ENCODE measurements at regions not wholly inside any gene's neighbourhood (a gene's known extent, or its start where the extent isn't known, plus 50 kb on each side); places are given as distances from the start of the nearest gene placed in this dataset.
"Not testable (repeated sequence)": the region's sequence is repeated elsewhere in the genome, so short reads cannot be mapped to it uniquely, and the experiment has no call there.

DNA sequence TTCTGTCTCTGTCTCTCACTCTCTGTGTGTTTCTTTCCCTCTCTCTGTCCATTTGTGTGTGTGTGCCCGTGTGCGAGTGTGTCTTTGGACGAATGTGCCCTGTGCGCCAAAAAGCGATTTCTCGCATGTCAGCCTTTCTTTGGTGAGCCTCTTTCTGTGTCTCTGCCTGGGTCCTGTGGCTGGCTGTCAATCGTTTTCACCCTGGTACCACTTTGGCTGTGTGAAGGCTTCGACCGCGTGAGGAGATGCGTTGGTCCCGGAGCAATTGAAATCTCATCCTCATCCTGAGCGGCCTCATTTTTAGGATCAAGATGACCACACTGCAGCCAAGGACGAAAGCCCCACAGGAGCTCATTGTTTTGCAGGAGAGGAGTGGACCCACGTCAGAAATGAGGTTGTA is 288.9 kb upstream of the ZNF337 start:
- BruUV-seq (replicated peaks) = no TSS peak
- Histone ChIP-seq H3K36me3 (ENCODE audit: insufficient read depth, low read length, poor library complexity, severe bottlenecking) (no peaks in the 10 kb centered on the region), H3K27ac (ENCODE audit: low read depth, low read length, poor library complexity, severe bottlenecking) (no peak overlapping the region), H3K4me1 (ENCODE audit: insufficient read depth, low read length, poor library complexity, severe bottlenecking) (no peaks in the 10 kb centered on the region), H3K27me3 (replicated peaks; ENCODE audit: insufficient read depth, low read depth, low read length, poor library complexity) (no peaks in the 10 kb centered on the region), H3K4me3 (ENCODE audit: low read depth, low read length, poor library complexity, severe bottlenecking) (no peak overlapping the region), H3K9me3 (ENCODE audit: low read depth, low read length, poor library complexity, severe bottlenecking) (no peaks in the 10 kb centered on the region)
- ChIA-PET CTCF (no interaction called here), POLR2A (ENCODE audit: low non-redundant PET) (no interaction called here)
- intact Hi-C loops (cut with micrococcal nuclease; ENCODE audit: unreplicated experiment) = no loop called here
- TF ChIP-seq CTCF (conservative IDR thresholded peaks at IDR 0.05; ENCODE audit: low read depth, low read length) (no peak), EZH2 (IDR thresholded peaks at IDR 0.05; ENCODE audit: borderline replicate concordance, low read depth, low read length, poor library complexity, severe bottlenecking) (no peak)
- DNase-seq (ENCODE audit: low spot score) = no peak

DNA sequence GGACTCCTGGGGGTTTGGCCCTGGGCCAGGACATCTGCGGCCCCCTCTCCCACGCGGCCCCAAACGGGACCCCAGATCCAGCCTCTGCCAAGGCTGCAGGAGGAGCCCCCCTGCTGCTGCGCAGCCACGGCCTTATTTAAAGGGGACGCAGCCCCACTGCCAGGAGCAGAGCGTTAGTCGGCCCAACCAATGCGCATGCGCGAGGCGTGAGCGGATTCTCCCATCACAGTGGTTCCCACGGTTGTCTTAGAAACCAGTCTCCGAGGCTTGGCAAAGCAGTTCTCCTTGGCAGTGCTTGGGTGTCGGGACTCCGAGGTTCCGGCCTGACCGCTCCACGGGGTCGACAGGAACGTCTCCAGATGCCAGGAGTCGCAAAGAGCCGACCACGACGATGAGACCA is 288.3 kb upstream of the ZNF337 start:
- POLR2A ChIA-PET (ENCODE audit: low non-redundant PET) = no interaction called here
- Histone ChIP-seq H3K4me3 (ENCODE audit: low read depth, low read length, poor library complexity, severe bottlenecking) (no peak overlapping the region), H3K36me3 (ENCODE audit: insufficient read depth, low read length, poor library complexity, severe bottlenecking) (no peaks in the 10 kb centered on the region), H3K27me3 (replicated peaks; ENCODE audit: insufficient read depth, low read depth, low read length, poor library complexity) (no peaks in the 10 kb centered on the region), H3K27ac (ENCODE audit: low read depth, low read length, poor library complexity, severe bottlenecking) (no peak overlapping the region), H3K9me3 (ENCODE audit: low read depth, low read length, poor library complexity, severe bottlenecking) (no peaks in the 10 kb centered on the region), H3K4me1 (ENCODE audit: insufficient read depth, low read length, poor library complexity, severe bottlenecking) (no peaks in the 10 kb centered on the region)
- intact Hi-C loops (cut with micrococcal nuclease; ENCODE audit: unreplicated experiment) = no loop called here
- TF ChIP-seq CTCF (conservative IDR thresholded peaks at IDR 0.05; ENCODE audit: low read depth, low read length) = no peak
- TF ChIP-seq EZH2 (IDR thresholded peaks at IDR 0.05; ENCODE audit: borderline replicate concordance, low read depth, low read length, poor library complexity, severe bottlenecking) = no peak
- CTCF ChIA-PET = no interaction called here
- no TSS peak for BruUV-seq (replicated peaks)
- peak; percentile 50 for DNase-seq (ENCODE audit: low spot score)

DNA sequence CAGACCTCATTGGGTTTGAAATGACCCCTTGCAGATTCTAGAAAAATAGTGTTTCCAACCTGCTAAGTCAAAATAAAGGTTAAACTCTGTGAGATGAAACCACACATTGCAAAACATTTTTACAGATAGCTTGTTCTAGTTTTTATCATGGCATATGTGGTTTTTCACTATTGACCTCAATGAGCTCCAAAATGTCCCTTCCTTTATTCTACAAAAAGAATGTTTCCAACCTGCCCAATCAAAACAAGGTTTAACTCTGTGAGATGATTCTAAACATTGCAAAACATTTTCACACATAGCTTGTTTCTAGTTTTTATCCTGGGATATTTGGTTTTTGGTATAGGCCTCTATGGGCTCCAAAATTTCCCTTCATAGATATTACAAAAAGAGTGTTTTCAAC is 286.0 kb upstream of the ZNF337 start:
- BruUV-seq (replicated peaks); H3K4me3 ChIP-seq (ENCODE audit: low read depth, low read length, poor library complexity, severe bottlenecking); H3K4me1 ChIP-seq (ENCODE audit: insufficient read depth, low read length, poor library complexity, severe bottlenecking); intact Hi-C loops (cut with micrococcal nuclease; ENCODE audit: unreplicated experiment); H3K36me3 ChIP-seq (ENCODE audit: insufficient read depth, low read length, poor library complexity, severe bottlenecking); H3K9me3 ChIP-seq (ENCODE audit: low read depth, low read length, poor library complexity, severe bottlenecking); POLR2A ChIA-PET (ENCODE audit: low non-redundant PET); H3K27me3 ChIP-seq (replicated peaks; ENCODE audit: insufficient read depth, low read depth, low read length, poor library complexity); CTCF ChIA-PET; DNase-seq (ENCODE audit: low spot score); H3K27ac ChIP-seq (ENCODE audit: low read depth, low read length, poor library complexity, severe bottlenecking): not testable (repeated sequence)

GRCh38 chr20:25978450-25979190 is 282.0 kb upstream of the ZNF337 start:
- H3K4me1 ChIP-seq (ENCODE audit: insufficient read depth, low read length, poor library complexity, severe bottlenecking); H3K36me3 ChIP-seq (ENCODE audit: insufficient read depth, low read length, poor library complexity, severe bottlenecking); intact Hi-C loops (cut with micrococcal nuclease; ENCODE audit: unreplicated experiment); H3K27ac ChIP-seq (ENCODE audit: low read depth, low read length, poor library complexity, severe bottlenecking); BruUV-seq (replicated peaks); H3K4me3 ChIP-seq (ENCODE audit: low read depth, low read length, poor library complexity, severe bottlenecking); H3K9me3 ChIP-seq (ENCODE audit: low read depth, low read length, poor library complexity, severe bottlenecking); DNase-seq (ENCODE audit: low spot score); H3K27me3 ChIP-seq (replicated peaks; ENCODE audit: insufficient read depth, low read depth, low read length, poor library complexity); POLR2A ChIA-PET (ENCODE audit: low non-redundant PET); CTCF ChIA-PET: not testable (repeated sequence)

DNA sequence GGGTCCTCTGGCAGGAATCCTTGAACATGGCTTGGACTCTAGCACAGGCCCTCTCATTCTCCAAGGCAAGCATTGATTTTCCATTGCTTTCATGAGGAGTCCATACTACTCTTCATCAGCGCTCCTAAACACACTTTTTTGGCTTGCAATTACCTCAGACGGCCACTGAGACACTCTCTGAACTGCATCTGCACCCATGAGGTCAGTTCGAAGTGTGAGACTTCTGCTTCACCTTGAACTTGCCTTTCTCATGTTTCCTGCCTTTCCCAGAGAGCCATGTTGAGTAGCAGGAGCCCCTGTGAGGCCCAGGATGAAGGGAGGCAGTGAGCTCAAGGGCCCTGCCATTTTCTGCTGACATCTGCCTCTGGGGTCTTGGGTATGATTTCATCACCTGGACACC is 279.2 kb upstream of the ZNF337 start:
- H3K27ac ChIP-seq (ENCODE audit: low read depth, low read length, poor library complexity, severe bottlenecking); H3K36me3 ChIP-seq (ENCODE audit: insufficient read depth, low read length, poor library complexity, severe bottlenecking); intact Hi-C loops (cut with micrococcal nuclease; ENCODE audit: unreplicated experiment); H3K4me3 ChIP-seq (ENCODE audit: low read depth, low read length, poor library complexity, severe bottlenecking); H3K27me3 ChIP-seq (replicated peaks; ENCODE audit: insufficient read depth, low read depth, low read length, poor library complexity); BruUV-seq (replicated peaks); H3K9me3 ChIP-seq (ENCODE audit: low read depth, low read length, poor library complexity, severe bottlenecking); H3K4me1 ChIP-seq (ENCODE audit: insufficient read depth, low read length, poor library complexity, severe bottlenecking); POLR2A ChIA-PET (ENCODE audit: low non-redundant PET); CTCF ChIA-PET; DNase-seq (ENCODE audit: low spot score): not testable (repeated sequence)

- H3K27ac ChIP-seq (ENCODE audit: low read depth, low read length, poor library complexity, severe bottlenecking); H3K4me3 ChIP-seq (ENCODE audit: low read depth, low read length, poor library complexity, severe bottlenecking); H3K36me3 ChIP-seq (ENCODE audit: insufficient read depth, low read length, poor library complexity, severe bottlenecking); BruUV-seq (replicated peaks); H3K4me1 ChIP-seq (ENCODE audit: insufficient read depth, low read length, poor library complexity, severe bottlenecking); H3K27me3 ChIP-seq (replicated peaks; ENCODE audit: insufficient read depth, low read depth, low read length, poor library complexity); H3K9me3 ChIP-seq (ENCODE audit: low read depth, low read length, poor library complexity, severe bottlenecking); DNase-seq (ENCODE audit: low spot score); POLR2A ChIA-PET (ENCODE audit: low non-redundant PET); CTCF ChIA-PET; intact Hi-C loops (cut with micrococcal nuclease; ENCODE audit: unreplicated experiment): not testable (repeated sequence)
Measured at GRCh38 chr20:25965203-25965602, 268.6 kb upstream of the ZNF337 start.
